ENCODE measurements at regions not wholly inside any gene's neighbourhood (a gene's known extent, or its start where the extent isn't known, plus 50 kb on each side); places are given as distances from the start of the nearest gene placed in this dataset.

DNA sequence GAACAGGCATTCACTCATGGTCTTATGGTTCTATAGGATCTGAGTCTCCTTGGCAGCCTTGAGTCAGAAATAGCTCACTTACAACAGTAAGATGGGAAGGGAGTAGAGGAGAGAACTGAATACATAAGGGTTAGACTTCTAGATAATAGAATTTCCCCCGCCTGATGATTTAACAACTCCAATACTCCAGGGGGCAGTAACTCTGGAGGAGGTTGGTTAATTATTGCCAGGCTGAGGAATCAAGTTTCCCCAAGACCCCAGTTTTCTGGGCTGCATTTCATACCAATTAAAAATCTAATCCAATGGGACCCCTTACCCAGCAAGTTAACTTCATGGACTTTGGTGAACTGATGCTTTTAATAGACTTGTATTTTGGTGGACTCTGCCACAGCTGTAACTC lies 94.2 kb upstream of the MOCS1 start:
- H4K20me1 ChIP-seq (ENCODE audit: insufficient read depth) = no peaks in the 10 kb centered on the region
- TF ChIP-seq SMC3 (conservative IDR thresholded peaks at IDR 0.05; ENCODE audit: poor library complexity) = no peak
- TF ChIP-seq POLR2AphosphoS5 (IDR thresholded peaks at IDR 0.05) = no peak
- no peak for TF ChIP-seq TAF1 (IDR thresholded peaks at IDR 0.05; ENCODE audit: low read depth)
- no peak for TF ChIP-seq EZH2 (IDR thresholded peaks at IDR 0.05; ENCODE audit: borderline replicate concordance, insufficient read depth, low read length, poor library complexity, severe bottlenecking)
- no peak for TF ChIP-seq MXI1 (conservative IDR thresholded peaks at IDR 0.05; ENCODE audit: poor library complexity, severe bottlenecking)
- no peaks in the 10 kb centered on the region for H3F3A ChIP-seq (ENCODE audit: insufficient read depth, low read length, poor library complexity, severe bottlenecking)
- H3K27ac ChIP-seq (ENCODE audit: low read length) = no peak overlapping the region
- no peaks in the 10 kb centered on the region for H3K36me3 ChIP-seq (ENCODE audit: insufficient read depth, low read length)
- no peaks in the 10 kb centered on the region for H3K27me3 ChIP-seq (ENCODE audit: insufficient read depth, low read depth, low read length)
- H3K4me3 ChIP-seq (ENCODE audit: low read length) = no peak overlapping the region
- H3K79me2 ChIP-seq (replicated peaks; ENCODE audit: insufficient read depth, low read length) = no peaks in the 10 kb centered on the region
- H3K9ac ChIP-seq (ENCODE audit: low read length) = no peak overlapping the region
- H2AFZ ChIP-seq (ENCODE audit: low read depth, low read length) = no peak overlapping the region
- H3K9me3 ChIP-seq (ENCODE audit: low read length) = no peaks in the 10 kb centered on the region
- no peak overlapping the region for H3K4me2 ChIP-seq (ENCODE audit: low read length)
- no peaks in the 10 kb centered on the region for H3K9me2 ChIP-seq (ENCODE audit: insufficient read depth, low read length)

DNA sequence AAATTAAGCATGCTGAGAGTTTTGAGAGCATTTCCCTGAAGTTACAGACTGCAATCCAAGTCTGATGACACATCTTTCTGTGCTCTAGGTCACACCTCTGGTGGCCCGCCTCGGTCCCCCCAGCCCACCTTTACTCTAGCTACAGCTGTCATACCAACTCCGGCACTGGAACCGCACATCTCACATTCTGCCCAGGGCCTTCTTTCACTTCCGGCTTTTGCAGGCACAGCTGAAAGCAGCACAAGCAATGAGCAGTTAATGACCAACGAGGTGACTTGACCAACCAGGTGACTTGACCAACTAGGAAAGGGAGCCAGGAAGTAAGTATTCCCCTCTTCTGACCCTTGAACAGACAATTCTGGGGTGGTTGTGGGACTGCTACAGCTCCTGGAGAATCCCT lies 88.6 kb upstream of the MOCS1 start:
- Histone ChIP-seq H4K20me1 (ENCODE audit: insufficient read depth) (no peaks in the 10 kb centered on the region), H3K9ac (ENCODE audit: low read length) (no peak overlapping the region), H3K27me3 (ENCODE audit: insufficient read depth, low read depth, low read length) (no peaks in the 10 kb centered on the region), H3K4me3 (ENCODE audit: low read length) (no peak overlapping the region), H3K79me2 (replicated peaks; ENCODE audit: insufficient read depth, low read length) (no peaks in the 10 kb centered on the region), H3F3A (ENCODE audit: insufficient read depth, low read length, poor library complexity, severe bottlenecking) (no peaks in the 10 kb centered on the region), H2AFZ (ENCODE audit: low read depth, low read length) (no peak overlapping the region), H3K9me2 (ENCODE audit: insufficient read depth, low read length) (no peaks in the 10 kb centered on the region), H3K9me3 (ENCODE audit: low read length) (peaks cover 4% of the 10 kb centered on the region), H3K27ac (ENCODE audit: low read length) (no peak overlapping the region), H3K4me2 (ENCODE audit: low read length) (no peak overlapping the region), H3K36me3 (ENCODE audit: insufficient read depth, low read length) (no peaks in the 10 kb centered on the region)
- TF ChIP-seq SMC3 (conservative IDR thresholded peaks at IDR 0.05; ENCODE audit: poor library complexity) (no peak), POLR2AphosphoS5 (IDR thresholded peaks at IDR 0.05) (no peak)

DNA sequence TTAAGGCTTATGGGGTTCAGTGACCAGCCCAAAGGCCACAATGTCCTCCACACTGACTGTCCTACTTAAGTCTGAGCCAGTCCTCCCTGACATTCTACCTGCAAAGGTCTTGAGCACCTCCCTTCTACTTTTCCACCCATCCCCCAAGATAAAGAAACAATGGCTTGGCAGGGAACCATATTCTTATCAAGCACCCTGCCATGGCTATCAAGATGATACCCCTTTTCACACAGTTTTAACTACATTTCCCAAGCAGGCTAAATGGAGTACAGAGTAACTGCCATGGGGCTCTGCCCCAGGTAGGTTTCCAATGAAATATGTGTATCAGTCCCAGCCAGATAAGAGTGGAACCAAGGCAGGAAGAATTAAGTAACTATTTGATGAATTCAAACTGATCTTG lies 85.9 kb upstream of the MOCS1 start:
- Histone ChIP-seq H3K9me2 (ENCODE audit: insufficient read depth, low read length) (no peaks in the 10 kb centered on the region), H3K9ac (ENCODE audit: low read length) (no peak overlapping the region)

More for the DNA sequence above, 85.9 kb upstream of the MOCS1 start:
- H2AFZ ChIP-seq (ENCODE audit: low read depth, low read length) = no peak overlapping the region
- no peaks in the 10 kb centered on the region for H3K79me2 ChIP-seq (replicated peaks; ENCODE audit: insufficient read depth, low read length)
- H3K27me3 ChIP-seq (ENCODE audit: insufficient read depth, low read depth, low read length) = no peaks in the 10 kb centered on the region
- peaks cover 12% of the 10 kb centered on the region for H3K9me3 ChIP-seq (ENCODE audit: low read length)
- no peaks in the 10 kb centered on the region for H4K20me1 ChIP-seq (ENCODE audit: insufficient read depth)
- no peak overlapping the region for H3K27ac ChIP-seq (ENCODE audit: low read length)
- H3K36me3 ChIP-seq (ENCODE audit: insufficient read depth, low read length) = no peaks in the 10 kb centered on the region
- H3K4me3 ChIP-seq (ENCODE audit: low read length) = no peak overlapping the region
- no peaks in the 10 kb centered on the region for H3F3A ChIP-seq (ENCODE audit: insufficient read depth, low read length, poor library complexity, severe bottlenecking)
- TF ChIP-seq EZH2 (IDR thresholded peaks at IDR 0.05; ENCODE audit: borderline replicate concordance, insufficient read depth, low read length, poor library complexity, severe bottlenecking) (no peak), SMC3 (conservative IDR thresholded peaks at IDR 0.05; ENCODE audit: poor library complexity) (no peak), POLR2AphosphoS5 (IDR thresholded peaks at IDR 0.05) (no peak), EP300 (conservative IDR thresholded peaks at IDR 0.05; ENCODE audit: poor library complexity, severe bottlenecking) (no peak), TAF1 (IDR thresholded peaks at IDR 0.05; ENCODE audit: low read depth) (no peak), RAD21 (conservative IDR thresholded peaks at IDR 0.05) (no peak), MXI1 (conservative IDR thresholded peaks at IDR 0.05; ENCODE audit: poor library complexity, severe bottlenecking) (no peak)
- TF ChIP-seq, protein P1, sequence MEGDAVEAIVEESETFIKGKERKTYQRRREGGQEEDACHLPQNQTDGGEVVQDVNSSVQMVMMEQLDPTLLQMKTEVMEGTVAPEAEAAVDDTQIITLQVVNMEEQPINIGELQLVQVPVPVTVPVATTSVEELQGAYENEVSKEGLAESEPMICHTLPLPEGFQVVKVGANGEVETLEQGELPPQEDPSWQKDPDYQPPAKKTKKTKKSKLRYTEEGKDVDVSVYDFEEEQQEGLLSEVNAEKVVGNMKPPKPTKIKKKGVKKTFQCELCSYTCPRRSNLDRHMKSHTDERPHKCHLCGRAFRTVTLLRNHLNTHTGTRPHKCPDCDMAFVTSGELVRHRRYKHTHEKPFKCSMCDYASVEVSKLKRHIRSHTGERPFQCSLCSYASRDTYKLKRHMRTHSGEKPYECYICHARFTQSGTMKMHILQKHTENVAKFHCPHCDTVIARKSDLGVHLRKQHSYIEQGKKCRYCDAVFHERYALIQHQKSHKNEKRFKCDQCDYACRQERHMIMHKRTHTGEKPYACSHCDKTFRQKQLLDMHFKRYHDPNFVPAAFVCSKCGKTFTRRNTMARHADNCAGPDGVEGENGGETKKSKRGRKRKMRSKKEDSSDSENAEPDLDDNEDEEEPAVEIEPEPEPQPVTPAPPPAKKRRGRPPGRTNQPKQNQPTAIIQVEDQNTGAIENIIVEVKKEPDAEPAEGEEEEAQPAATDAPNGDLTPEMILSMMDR (IDR thresholded peaks at IDR 0.05; ENCODE audit: poor library complexity, severe bottlenecking) = no peak
- TF ChIP-seq, protein P2, sequence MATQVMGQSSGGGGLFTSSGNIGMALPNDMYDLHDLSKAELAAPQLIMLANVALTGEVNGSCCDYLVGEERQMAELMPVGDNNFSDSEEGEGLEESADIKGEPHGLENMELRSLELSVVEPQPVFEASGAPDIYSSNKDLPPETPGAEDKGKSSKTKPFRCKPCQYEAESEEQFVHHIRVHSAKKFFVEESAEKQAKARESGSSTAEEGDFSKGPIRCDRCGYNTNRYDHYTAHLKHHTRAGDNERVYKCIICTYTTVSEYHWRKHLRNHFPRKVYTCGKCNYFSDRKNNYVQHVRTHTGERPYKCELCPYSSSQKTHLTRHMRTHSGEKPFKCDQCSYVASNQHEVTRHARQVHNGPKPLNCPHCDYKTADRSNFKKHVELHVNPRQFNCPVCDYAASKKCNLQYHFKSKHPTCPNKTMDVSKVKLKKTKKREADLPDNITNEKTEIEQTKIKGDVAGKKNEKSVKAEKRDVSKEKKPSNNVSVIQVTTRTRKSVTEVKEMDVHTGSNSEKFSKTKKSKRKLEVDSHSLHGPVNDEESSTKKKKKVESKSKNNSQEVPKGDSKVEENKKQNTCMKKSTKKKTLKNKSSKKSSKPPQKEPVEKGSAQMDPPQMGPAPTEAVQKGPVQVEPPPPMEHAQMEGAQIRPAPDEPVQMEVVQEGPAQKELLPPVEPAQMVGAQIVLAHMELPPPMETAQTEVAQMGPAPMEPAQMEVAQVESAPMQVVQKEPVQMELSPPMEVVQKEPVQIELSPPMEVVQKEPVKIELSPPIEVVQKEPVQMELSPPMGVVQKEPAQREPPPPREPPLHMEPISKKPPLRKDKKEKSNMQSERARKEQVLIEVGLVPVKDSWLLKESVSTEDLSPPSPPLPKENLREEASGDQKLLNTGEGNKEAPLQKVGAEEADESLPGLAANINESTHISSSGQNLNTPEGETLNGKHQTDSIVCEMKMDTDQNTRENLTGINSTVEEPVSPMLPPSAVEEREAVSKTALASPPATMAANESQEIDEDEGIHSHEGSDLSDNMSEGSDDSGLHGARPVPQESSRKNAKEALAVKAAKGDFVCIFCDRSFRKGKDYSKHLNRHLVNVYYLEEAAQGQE (IDR thresholded peaks at IDR 0.05; ENCODE audit: borderline replicate concordance) = no peak
- no peak overlapping the region for H3K4me2 ChIP-seq (ENCODE audit: low read length)

Measured in neural cell (in vitro differentiated cells).